HCT116 (cell line): ENCODE measurements at regions not wholly inside any gene's neighbourhood (a gene's known extent, or its start where the extent isn't known, plus 50 kb on each side); places are given as distances from the start of the nearest gene placed in this dataset.

Experiments used
- CTCF ChIP-seq, 3 experiments: fragments of 200-600 bp in 1 of 3; sonication (generic) in 1 of 3; IDR thresholded peaks in 2 of 3; conservative IDR thresholded peaks in 1 of 3; 2 replicates each; pipeline ENCODE4 v1.5.1; 2012 to 2017; ENCODE audit warnings: low read depth in 2 of 3, low read length in 2 of 3, antibody characterized with exemption in 1 of 3, borderline replicate concordance in 1 of 3, control low read depth in 1 of 3, mild to moderate bottlenecking in 1 of 3, mixed read lengths in 1 of 3, mixed run types in 1 of 3, moderate library complexity in 1 of 3; ENCODE audit not compliant: insufficient read depth in 1 of 3
- POLR2A ChIP-seq: IDR thresholded peaks from 2 replicates; pipeline ENCODE4 v1.7.0; 2011; ENCODE audit warnings: borderline replicate concordance; ENCODE audit not compliant: insufficient read depth, insufficient read length; ENCODE audit errors: extremely low read depth
- POLR2AphosphoS5 ChIP-seq: IDR thresholded peaks from 2 replicates; pipeline ENCODE4 v1.6.1; 2011; ENCODE audit warnings: mild to moderate bottlenecking, low read depth, low read length, moderate library complexity

- TF ChIP-seq CTCF (IDR thresholded peaks at IDR 0.05 in 2 of 3, conservative IDR thresholded peaks at IDR 0.05 in 1 of 3; ENCODE audit: borderline replicate concordance in 1 of 3, insufficient read depth in 1 of 3, low read depth in 2 of 3, low read length in 2 of 3) (no peak), POLR2A (no peak), POLR2AphosphoS5 (no peak)
Measured at GRCh38 chr6:169094552-169094950, 159.1 kb downstream of the THBS2 start.
